ENCODE measurements at regions not wholly inside any gene's neighbourhood (a gene's known extent, or its start where the extent isn't known, plus 50 kb on each side); places are given as distances from the start of the nearest gene placed in this dataset.
"Not testable (repeated sequence)": the region's sequence is repeated elsewhere in the genome, so short reads cannot be mapped to it uniquely, and the experiment has no call there.

- no peak for DNase-seq
These were observed 275.3 kb upstream of the NCKAP5 start for GRCh38 chr2:133843551-133843950.

DNA sequence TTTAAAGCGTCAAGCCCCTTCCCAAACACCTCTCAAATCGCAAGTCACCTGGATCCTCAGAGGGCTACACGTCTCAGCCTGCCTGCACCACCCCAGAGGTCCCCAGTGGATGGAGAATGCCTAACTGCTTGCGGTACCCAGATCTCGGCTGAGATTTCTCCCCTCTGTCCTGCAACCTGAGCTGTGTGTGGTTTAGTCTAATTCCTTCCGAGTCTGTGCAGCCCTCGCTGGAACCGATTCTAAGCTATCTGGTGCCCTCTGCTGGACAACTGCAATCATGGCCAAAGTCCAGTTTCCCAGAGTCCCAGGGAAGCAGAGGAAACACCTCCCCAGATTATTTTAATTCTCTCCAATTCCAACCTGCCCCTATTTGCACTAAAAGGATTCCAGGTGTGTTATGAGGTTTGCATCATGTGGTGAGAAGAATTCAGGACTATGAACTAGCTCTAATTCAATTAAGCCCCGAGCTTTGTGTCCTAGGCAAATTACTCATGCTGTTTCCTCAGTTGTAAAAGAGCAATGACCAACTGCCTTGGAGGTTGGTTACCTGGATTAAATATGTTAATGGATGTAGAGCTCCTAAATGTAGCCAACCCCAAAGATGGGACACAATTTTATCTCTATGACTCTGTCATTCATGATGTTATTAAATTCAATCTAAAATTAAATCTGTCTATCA is 276.1 kb upstream of the NCKAP5 start:
- DNase-seq, result peak; percentile 54

DNA sequence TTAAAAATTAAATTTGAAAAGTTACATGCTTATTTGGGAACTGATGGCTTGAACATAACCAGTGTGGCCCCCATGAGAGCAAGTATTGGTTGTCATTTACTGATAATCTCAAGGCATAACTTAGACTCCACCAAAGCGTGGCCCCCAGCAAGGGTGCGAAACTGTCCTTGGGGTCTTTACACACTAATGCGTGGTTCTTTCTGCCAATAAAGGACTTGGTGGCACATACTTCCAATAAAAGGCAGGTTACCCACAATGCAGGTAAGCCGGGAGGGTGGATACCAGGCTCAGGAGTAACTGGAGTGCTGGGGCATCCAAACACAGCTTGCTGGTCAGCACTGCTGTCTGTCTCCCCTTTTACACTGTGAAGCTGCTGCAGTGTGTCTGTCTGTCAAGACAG is 278.2 kb upstream of the NCKAP5 start:
- no peak for DNase-seq

DNA sequence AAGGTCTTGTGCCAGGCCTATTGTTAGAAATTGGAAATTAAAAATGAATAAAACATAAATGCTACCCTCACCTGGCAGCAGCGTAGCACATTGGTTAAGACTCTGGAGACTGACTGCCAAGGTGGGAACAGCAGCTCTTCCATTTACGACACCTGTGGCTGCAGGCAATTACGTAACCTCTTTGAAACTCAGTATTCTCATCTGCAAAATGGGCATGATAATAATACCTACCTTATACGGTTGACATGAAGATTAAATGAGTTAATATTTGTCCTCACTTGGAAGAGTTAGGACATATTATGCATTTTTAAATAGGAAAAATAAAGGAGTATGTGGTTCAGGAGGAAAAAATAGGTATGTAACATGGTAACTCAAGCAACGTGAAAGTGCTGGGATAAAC is 279.3 kb upstream of the NCKAP5 start:
- DNase-seq, result no peak

DNA sequence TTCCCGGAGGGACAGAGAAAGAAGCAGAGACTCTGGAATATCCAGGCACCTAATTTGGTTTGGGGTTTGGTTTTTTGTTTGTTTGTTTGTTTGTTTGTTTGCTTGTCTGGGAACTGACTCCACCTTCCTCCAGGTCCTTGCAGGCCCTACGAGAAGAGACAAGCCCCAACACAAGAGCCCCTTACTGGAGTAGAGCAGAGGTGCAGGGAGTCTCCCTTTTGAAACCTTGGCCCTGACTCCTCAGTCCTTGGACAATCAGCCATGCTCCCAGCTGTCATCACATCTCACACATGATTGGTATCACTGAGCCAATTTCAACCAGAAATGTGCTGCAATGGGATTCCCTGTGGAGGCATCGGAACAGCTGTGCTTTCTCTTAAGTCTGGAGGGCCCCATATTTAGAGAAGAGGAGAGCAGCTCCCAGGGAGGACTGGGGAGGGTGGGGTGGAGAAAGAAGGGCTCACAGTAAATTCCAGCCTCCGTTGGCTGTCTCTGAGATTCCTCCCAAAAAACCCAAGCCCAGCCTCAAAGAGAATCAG is 279.9 kb upstream of the NCKAP5 start:
- DNase-seq, result no peak

GRCh38 chr2:133849341-133849740 is 281.1 kb upstream of the NCKAP5 start:
- no peak for DNase-seq

GRCh38 chr2:133854603-133855200 is 286.4 kb upstream of the NCKAP5 start:
- no peak for DNase-seq

DNA sequence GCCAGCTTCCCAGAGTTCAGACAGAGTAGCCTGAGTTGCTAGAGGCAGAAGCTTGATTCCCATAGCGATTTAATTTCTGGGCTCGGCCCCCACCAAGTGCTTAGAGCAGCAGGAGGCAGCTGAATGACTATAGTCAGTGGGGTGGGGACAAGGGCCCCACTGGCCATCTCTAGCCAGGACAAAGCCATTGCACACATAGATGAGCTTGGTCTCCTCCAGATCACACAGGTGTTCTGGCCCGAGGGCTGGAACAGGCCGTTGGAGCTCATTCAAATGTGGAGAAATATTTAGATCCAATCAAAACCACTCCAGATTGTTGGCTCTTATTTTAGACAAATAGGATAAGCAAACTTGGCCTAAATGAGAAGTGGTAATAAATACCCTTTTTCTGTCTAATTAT is 287.3 kb upstream of the NCKAP5 start:
- no peak for DNase-seq

- no peak for DNase-seq
These were observed 288.4 kb upstream of the NCKAP5 start for GRCh38 chr2:133856678-133857077.

DNA sequence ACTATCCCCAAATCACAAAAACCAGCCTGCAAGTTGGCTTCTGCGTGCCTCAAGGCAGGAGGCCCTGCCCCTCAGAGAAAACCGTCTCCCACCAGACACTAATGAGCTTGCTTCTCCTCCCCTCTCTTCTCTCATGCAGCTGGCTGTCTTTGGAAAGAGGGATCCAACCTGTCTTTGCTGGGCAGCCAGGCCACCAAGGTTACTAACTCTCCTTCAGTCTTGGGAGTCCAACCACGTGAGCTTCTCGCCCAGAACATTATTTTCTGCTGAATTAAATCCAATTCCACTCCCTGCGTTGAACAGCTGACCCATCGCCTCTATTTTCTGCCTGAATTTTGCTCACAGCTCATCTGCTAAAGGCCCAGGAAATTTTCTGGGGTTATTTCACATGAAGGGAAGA is 291.3 kb upstream of the NCKAP5 start:
- no peak for DNase-seq

GRCh38 chr2:133862400-133862977 is 294.2 kb upstream of the NCKAP5 start:
- DNase-seq, result no peak

DNA sequence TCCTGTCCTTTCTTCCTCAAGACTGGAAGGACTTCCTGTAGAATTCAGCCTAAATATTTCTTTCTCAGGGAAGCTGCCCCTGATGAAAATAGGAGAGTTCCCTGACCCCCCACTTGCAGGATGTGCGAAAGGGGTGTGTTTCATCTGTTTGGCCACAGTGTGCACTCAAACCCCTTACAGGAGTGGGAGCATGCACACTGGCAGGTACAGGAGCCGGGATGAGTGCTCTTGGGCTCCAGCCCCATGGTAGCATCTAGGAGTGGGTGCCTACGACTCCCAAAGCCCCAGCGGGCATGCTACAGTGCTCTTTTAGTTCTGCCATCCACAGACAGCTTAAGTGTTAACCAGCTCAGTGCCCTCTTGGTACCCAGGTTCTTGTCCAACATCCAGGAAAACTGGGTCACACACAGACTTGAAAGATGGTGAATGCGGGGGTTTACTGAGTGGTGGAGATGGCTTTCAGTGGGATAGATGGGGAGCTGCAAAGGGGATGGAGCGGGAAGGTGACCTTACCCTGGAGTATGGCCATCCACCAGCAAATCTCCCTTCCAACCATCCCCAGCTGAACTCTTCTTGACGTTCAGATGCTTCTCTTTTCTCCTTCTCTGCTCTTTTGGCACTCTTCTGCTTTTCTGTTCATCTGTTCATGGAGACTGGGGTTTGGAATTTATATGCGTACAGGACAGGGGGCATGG is 295.0 kb upstream of the NCKAP5 start:
- DNase-seq, result no peak

GRCh38 chr2:133865141-133865540 is 296.9 kb upstream of the NCKAP5 start:
- no peak for DNase-seq

GRCh38 chr2:133867166-133867565 is 298.9 kb upstream of the NCKAP5 start:
- no peak for DNase-seq

- DNase-seq, result no peak
These were observed 303.4 kb upstream of the NCKAP5 start for GRCh38 chr2:133871545-133872209.

- no peak for DNase-seq
These were observed 310.1 kb upstream of the NCKAP5 start for GRCh38 chr2:133878326-133878725.

DNA sequence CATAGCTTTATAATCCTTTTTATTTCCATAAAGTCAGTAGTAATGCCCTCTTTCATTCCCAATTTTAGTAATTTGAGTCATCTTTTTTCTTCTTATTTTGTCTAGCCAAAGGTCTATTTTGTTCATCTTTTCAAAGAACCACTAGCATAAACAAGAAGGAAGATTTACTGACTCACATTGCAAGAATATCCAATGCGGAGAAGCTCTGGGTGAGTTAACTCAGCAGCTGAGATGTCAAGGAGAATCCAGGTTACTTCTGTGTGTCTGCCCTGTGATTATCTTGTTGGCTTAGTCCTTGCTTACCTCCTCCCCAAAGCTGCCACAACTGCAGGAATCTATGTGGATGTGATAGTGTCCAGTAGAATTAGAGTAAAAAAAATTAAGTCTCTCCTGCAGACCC is 311.4 kb upstream of the NCKAP5 start:
- no peak for DNase-seq

- not testable (repeated sequence) for DNase-seq
These were observed 313.9 kb upstream of the NCKAP5 start for GRCh38 chr2:133882159-133882558.

DNA sequence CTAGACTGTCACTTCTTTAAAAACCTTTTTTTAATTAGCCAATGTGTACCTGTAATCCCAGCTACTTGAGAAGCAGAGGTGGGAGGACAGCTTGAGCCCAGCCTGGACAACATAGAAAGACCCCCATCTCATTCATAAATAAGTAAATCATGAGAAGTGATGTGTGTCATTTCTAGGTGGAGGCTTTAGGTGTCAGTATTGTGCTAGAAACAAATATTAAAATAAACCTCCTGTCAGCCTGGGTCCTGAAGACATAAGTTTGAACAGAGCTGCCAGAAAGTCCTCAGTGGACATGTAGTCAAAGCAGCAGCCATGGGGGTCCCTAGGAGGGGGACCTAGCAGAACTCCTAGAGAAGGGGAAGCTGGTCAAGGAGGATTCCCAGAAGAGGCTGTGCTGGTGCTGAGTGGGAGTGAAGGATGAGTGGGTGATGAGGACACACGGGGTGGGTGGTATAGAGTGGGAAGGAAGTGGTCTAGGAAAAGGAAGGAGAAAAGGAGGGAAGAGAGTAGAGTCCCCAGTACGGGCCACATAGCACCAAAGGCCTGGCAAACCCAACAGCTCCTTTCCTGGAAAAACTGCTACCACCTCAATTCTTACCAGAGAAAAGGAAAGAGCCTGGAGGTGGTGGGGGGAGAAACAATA is 316.6 kb upstream of the NCKAP5 start:
- no peak for DNase-seq

DNA sequence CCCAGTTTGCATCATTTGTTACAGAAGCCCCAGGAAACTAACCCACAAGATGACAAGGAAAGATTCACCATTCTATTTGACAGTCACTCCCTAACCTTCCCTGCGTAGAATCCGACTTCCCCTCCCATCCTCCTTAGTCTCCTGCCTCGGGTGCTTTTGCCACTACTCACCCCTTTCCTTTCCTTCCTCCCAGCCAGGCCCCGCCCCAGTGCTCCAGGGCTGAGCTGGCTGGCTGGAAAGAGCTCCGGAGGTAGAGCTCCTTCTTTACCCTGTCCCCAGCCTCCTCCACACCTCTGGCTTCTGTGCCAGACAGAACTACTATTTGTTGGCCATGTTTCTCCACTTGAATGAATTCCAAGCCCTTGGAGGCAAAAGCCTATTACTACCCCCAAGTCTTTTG is 317.6 kb upstream of the NCKAP5 start:
- no peak for DNase-seq

DNA sequence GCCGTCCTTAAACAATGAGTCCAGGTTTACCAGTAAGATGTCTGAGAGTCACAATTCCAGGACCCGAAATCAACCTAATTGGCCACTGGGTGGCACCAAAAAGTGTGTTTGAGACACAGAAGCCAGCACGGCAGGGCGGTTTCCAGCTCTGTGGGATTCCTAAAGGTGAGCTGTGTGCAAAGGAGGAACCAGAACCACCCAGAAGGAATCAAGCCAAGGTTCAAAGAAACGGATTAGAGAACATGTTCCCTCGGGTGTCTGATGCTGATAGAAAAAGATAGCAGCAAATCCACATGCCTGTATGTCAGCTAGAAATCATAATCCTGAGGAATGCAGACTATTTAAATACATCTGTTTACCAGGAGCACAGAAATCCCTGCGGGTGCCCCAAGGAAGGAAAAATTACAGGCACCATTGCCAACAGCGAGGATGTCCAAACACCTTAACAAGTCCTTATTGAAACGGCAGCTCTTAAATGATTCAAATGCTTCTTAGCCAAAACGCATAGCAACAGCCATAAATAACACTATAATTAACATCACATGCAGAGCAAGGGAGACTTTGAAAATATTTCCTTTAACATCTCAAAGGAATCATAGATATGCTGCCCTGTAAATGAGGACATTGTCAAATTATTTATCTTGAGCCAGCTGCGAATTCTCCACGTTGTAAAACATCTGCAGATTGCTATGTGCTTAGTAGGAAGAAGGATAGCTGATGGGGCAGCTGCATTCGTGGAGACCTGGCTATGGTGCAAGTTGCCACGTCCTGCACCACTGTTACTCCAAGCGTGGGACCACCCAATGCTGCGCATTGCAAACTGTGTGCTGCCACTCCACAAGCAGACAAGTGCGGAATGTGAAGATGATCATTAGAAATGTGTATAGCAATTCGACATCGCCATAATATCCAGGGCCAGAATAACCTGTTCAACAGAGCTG is 318.7 kb upstream of the NCKAP5 start:
- DNase-seq, result peak; percentile 58

GRCh38 chr2:133887676-133888040 is 319.4 kb upstream of the NCKAP5 start:
- DNase-seq, result no peak

All from CD4-positive, alpha-beta T cell treated with Interleukin-21 for 1 hour (primary cell).